Natural killer cell (primary cell): ENCODE measurements at regions not wholly inside any gene's neighbourhood (a gene's known extent, or its start where the extent isn't known, plus 50 kb on each side); places are given as distances from the start of the nearest gene placed in this dataset.

Experiments
- ATAC-seq, 3 donors: fragments of 150-1000 bp in 2 of 3; fragments of 200-7000 bp in 1 of 3; cut with Tn5 transposase; 1 replicate in 1 of 3; 2 replicates in 2 of 3; pipeline ENCODE4 v1.10.0; 2021; ENCODE audit warnings: mild to moderate bottlenecking in 2 of 3, moderate library complexity in 2 of 3
- DNase-seq, 2 donors: peaks; one replicate each; pipeline versions ENCODE4 v3.0.0 to v3.0.0-alpha.2; 2013 to 2021; ENCODE audit warnings: mixed read lengths in 1 of 2
- H3K27ac ChIP-seq: one replicate; pipeline ENCODE4 v1.5.1; 2013; ENCODE audit warnings: mild to moderate bottlenecking, low read length
- H3K27me3 ChIP-seq: one replicate; pipeline ENCODE4 v1.6.1; 2013; ENCODE audit warnings: low read length; ENCODE audit not compliant: control insufficient read depth, insufficient read depth
- H3K36me3 ChIP-seq: one replicate; pipeline ENCODE4 v1.6.1; 2013; ENCODE audit warnings: low read length; ENCODE audit not compliant: control insufficient read depth, insufficient read depth
- H3K4me1 ChIP-seq: one replicate; pipeline ENCODE4 v1.6.1; 2013; ENCODE audit warnings: low read length; ENCODE audit not compliant: control insufficient read depth, insufficient read depth
- H3K4me3 ChIP-seq: one replicate; pipeline ENCODE4 v1.5.1; 2013; ENCODE audit warnings: low read length
- H3K9me3 ChIP-seq: one replicate; pipeline ENCODE4 v1.6.1; 2013; ENCODE audit warnings: low read length; ENCODE audit not compliant: control insufficient read depth, insufficient read depth
- H3K27ac Mint-ChIP-seq, 2 donors: one replicate each; pipeline ENCODE4 v1.8.0; 2022; ENCODE audit warnings: mild to moderate bottlenecking in 2 of 2, mixed read lengths in 2 of 2, moderate library complexity in 1 of 2
- H3K27me3 Mint-ChIP-seq, 2 donors: one replicate each; pipeline ENCODE4 v1.8.0; 2022; ENCODE audit warnings: low read depth in 2 of 2, mixed read lengths in 2 of 2
- H3K36me3 Mint-ChIP-seq: one replicate; pipeline ENCODE4 v1.8.0; 2022; ENCODE audit warnings: mixed read lengths
- H3K4me1 Mint-ChIP-seq, 2 donors: one replicate each; pipeline ENCODE4 v1.8.0; 2022; ENCODE audit warnings: mixed read lengths in 2 of 2
- H3K4me3 Mint-ChIP-seq: one replicate; pipeline ENCODE4 v1.8.0; 2022; ENCODE audit warnings: mild to moderate bottlenecking, moderate library complexity, mixed read lengths
- H3K9me3 Mint-ChIP-seq, 2 donors: one replicate each; pipeline ENCODE4 v1.8.0; 2022; ENCODE audit warnings: mixed read lengths in 2 of 2
- CTCF ChIP-seq: fragments of 200-600 bp; IDR thresholded peaks from one replicate; pipeline ENCODE4 v1.8.0; 2022; ENCODE audit warnings: antibody characterized with exemption
- WGBS: methylation state at CpG from one replicate; pipeline ENCODE4 v1.1.7; 2013; ENCODE audit warnings: missing lambda C conversion rate; ENCODE audit not compliant: insufficient coverage; 5-methylcytosine and 5-hydroxymethylcytosine counted together
- intact Hi-C: fragments of 100-400 bp; cut with micrococcal nuclease; formaldehyde crosslinking; loops from one replicate; pipeline ENCODE4 v1.14.2; 2022

- no peak overlapping the region for H3K4me3 ChIP-seq
- no peak overlapping the region for H3K27ac ChIP-seq
- TF ChIP-seq CTCF, result no peak
- DNase-seq (no peak), ATAC-seq (no peak)
- Mint-ChIP-seq H3K27ac (no peak overlapping the region), H3K4me1 (no peaks in the 10 kb centered on the region), H3K27me3 (peaks cover 0 to 4% of the 10 kb centered on the region in 2 donors), H3K9me3 (no peaks in the 10 kb centered on the region), H3K36me3 (no peaks in the 10 kb centered on the region), H3K4me3 (no peak overlapping the region)
- H3K27me3 ChIP-seq, result no peaks in the 10 kb centered on the region
- H3K4me1 ChIP-seq, result no peaks in the 10 kb centered on the region
- no peaks in the 10 kb centered on the region for H3K36me3 ChIP-seq
- WGBS, result 77% methylated on average over 1 of the region's 3 CpGs
- no peaks in the 10 kb centered on the region for H3K9me3 ChIP-seq
- intact Hi-C loops, result no loop called here
These were observed 292.3 kb upstream of the FANCL start for GRCh38 chr2:58533376-58533775.

GRCh38 chr2:58532641-58533040, 291.5 kb upstream of the FANCL start:
- intact Hi-C loops, result no loop called here
- Mint-ChIP-seq H3K27ac (no peak overlapping the region), H3K4me3 (no peak overlapping the region), H3K9me3 (no peaks in the 10 kb centered on the region), H3K36me3 (no peaks in the 10 kb centered on the region), H3K4me1 (no peaks in the 10 kb centered on the region), H3K27me3 (peaks cover 0 to 4% of the 10 kb centered on the region in 2 donors)
- ATAC-seq (no peak), DNase-seq (no peak)
- TF ChIP-seq CTCF, result no peak
- Histone ChIP-seq H3K36me3 (no peaks in the 10 kb centered on the region), H3K27me3 (no peaks in the 10 kb centered on the region), H3K4me1 (no peaks in the 10 kb centered on the region), H3K9me3 (no peaks in the 10 kb centered on the region), H3K27ac (no peak overlapping the region), H3K4me3 (no peak overlapping the region)
- WGBS, result 89% methylated on average over 3 of the region's 3 CpGs

GRCh38 chr2:58527647-58528046, 286.5 kb upstream of the FANCL start:
- TF ChIP-seq CTCF, result no peak
- WGBS, result 97% methylated on average over 3 of the region's 3 CpGs
- Mint-ChIP-seq H3K4me1 (no peaks in the 10 kb centered on the region), H3K4me3 (no peak overlapping the region), H3K36me3 (no peaks in the 10 kb centered on the region), H3K27me3 (no peaks in the 10 kb centered on the region), H3K27ac (no peak overlapping the region), H3K9me3 (no peaks in the 10 kb centered on the region)
- DNase-seq (no peak), ATAC-seq (no peak)
- H3K4me3 ChIP-seq, result no peak overlapping the region
- no peaks in the 10 kb centered on the region for H3K9me3 ChIP-seq
- no peak overlapping the region for H3K27ac ChIP-seq
- H3K4me1 ChIP-seq, result no peaks in the 10 kb centered on the region
- no peaks in the 10 kb centered on the region for H3K27me3 ChIP-seq
- no peaks in the 10 kb centered on the region for H3K36me3 ChIP-seq
- intact Hi-C loops, result no loop called here

- H3K9me3 Mint-ChIP-seq, result no peaks in the 10 kb centered on the region
- no peaks in the 10 kb centered on the region for H3K27me3 Mint-ChIP-seq
- no peaks in the 10 kb centered on the region for H3K36me3 ChIP-seq
- H3K4me3 Mint-ChIP-seq, result no peak overlapping the region
- H3K27me3 ChIP-seq, result no peaks in the 10 kb centered on the region
- H3K4me3 ChIP-seq, result no peak overlapping the region
- no peak overlapping the region for H3K27ac Mint-ChIP-seq
- no peak for ATAC-seq
- TF ChIP-seq CTCF, result no peak
- no peaks in the 10 kb centered on the region for H3K36me3 Mint-ChIP-seq
- 75% methylated on average over 5 of the region's 7 CpGs for WGBS
- no peaks in the 10 kb centered on the region for H3K4me1 ChIP-seq
- intact Hi-C loops, result no loop called here
- DNase-seq, result no peak
- no peak overlapping the region for H3K27ac ChIP-seq
- no peaks in the 10 kb centered on the region for H3K4me1 Mint-ChIP-seq
- no peaks in the 10 kb centered on the region for H3K9me3 ChIP-seq
These were observed 280.9 kb upstream of the FANCL start for GRCh38 chr2:58521803-58522554.
